Upper lobe of left lung (tissue), 4 donors: ENCODE measurements at regions not wholly inside any gene's neighbourhood (a gene's known extent, or its start where the extent isn't known, plus 50 kb on each side); places are given as distances from the start of the nearest gene placed in this dataset.

Source experiments
- EP300 ChIP-seq, 4 donors: sonication (generic); formaldehyde crosslinking; IDR thresholded peaks; one replicate each; pipeline ENCODE4 v1.5.1; 2017; ENCODE audit warnings: antibody characterized with exemption in 4 of 4, control low read depth in 2 of 4
- POLR2A ChIP-seq, 4 donors: fragments of 450-650 bp; IDR thresholded peaks; one replicate each; pipeline ENCODE4 v1.5.1; 2016 to 2017; ENCODE audit warnings: antibody characterized with exemption in 4 of 4, mild to moderate bottlenecking in 2 of 4
- TF ChIP-seq, protein P1 (sequence below), 6 experiments: fragments of 450-650 bp in 4 of 6; fragments of 200-600 bp in 2 of 6; sonication (generic) in 2 of 6; IDR thresholded peaks; one replicate each; pipeline ENCODE4 v1.5.1; 2016 to 2019; ENCODE audit warnings: antibody characterized with exemption in 6 of 6

DNA sequence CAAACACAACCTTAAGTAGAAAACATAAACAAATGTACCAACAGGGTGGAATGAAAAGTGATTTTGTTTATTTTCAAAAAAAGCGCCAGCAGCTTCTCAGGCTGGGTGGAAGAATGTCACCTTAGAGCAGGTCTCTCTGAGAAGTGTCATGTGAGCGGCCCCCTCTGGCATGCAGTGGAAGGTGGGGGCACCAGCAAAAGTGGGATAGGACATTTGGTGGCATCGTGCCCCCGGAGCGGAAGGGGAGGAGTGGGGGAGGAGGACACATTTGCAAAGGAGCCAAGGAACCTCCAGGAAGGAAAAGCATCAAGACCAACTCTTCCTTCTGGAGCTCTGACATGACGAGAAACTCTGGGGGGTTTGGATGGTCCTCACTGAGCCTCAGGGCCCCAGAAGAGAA is 635.3 kb downstream of the UQCRFS1 start:
- TF ChIP-seq, protein P1, sequence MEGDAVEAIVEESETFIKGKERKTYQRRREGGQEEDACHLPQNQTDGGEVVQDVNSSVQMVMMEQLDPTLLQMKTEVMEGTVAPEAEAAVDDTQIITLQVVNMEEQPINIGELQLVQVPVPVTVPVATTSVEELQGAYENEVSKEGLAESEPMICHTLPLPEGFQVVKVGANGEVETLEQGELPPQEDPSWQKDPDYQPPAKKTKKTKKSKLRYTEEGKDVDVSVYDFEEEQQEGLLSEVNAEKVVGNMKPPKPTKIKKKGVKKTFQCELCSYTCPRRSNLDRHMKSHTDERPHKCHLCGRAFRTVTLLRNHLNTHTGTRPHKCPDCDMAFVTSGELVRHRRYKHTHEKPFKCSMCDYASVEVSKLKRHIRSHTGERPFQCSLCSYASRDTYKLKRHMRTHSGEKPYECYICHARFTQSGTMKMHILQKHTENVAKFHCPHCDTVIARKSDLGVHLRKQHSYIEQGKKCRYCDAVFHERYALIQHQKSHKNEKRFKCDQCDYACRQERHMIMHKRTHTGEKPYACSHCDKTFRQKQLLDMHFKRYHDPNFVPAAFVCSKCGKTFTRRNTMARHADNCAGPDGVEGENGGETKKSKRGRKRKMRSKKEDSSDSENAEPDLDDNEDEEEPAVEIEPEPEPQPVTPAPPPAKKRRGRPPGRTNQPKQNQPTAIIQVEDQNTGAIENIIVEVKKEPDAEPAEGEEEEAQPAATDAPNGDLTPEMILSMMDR (IDR thresholded peaks at IDR 0.05) = no peak
- TF ChIP-seq POLR2A (IDR thresholded peaks at IDR 0.05) (no peak), EP300 (IDR thresholded peaks at IDR 0.05) (no peak)
